ENCODE measurements at regions not wholly inside any gene's neighbourhood (a gene's known extent, or its start where the extent isn't known, plus 50 kb on each side); places are given as distances from the start of the nearest gene placed in this dataset.

- DNase-seq, result no peak
These were observed 238.4 kb downstream of the SNCA start for GRCh38 chr4:89598602-89599001.

- no peak for DNase-seq
These were observed 241.7 kb downstream of the SNCA start for GRCh38 chr4:89595125-89595789.

GRCh38 chr4:89590128-89590527 lies 246.8 kb downstream of the SNCA start:
- DNase-seq, result peak; percentile 60

GRCh38 chr4:89588421-89588820 lies 248.5 kb downstream of the SNCA start:
- DNase-seq, result no peak

- no peak for DNase-seq
These were observed 249.6 kb downstream of the SNCA start for GRCh38 chr4:89587364-89587763.

- no peak for DNase-seq
These were observed 250.1 kb downstream of the SNCA start for GRCh38 chr4:89586864-89587263.

GRCh38 chr4:89586318-89586717 lies 250.6 kb downstream of the SNCA start:
- peak; percentile 56 for DNase-seq

- DNase-seq, result no peak
These were observed 254.0 kb downstream of the SNCA start for GRCh38 chr4:89582756-89583505.

GRCh38 chr4:89579771-89580170 lies 257.2 kb downstream of the SNCA start:
- DNase-seq, result no peak

- DNase-seq, result no peak
These were observed 260.7 kb downstream of the SNCA start for GRCh38 chr4:89576246-89576645.

- DNase-seq, result no peak
These were observed 261.1 kb downstream of the SNCA start for GRCh38 chr4:89575840-89576239.

- no peak for DNase-seq
These were observed 262.8 kb downstream of the SNCA start for GRCh38 chr4:89574176-89574575.

- no peak for DNase-seq
These were observed 263.3 kb downstream of the SNCA start for GRCh38 chr4:89573656-89574055.

GRCh38 chr4:89572224-89572858 lies 264.6 kb downstream of the SNCA start:
- DNase-seq, result no peak

GRCh38 chr4:89570931-89571330 lies 263.3 kb upstream of the GPRIN3 start:
- no peak for DNase-seq

GRCh38 chr4:89567936-89568335 lies 260.3 kb upstream of the GPRIN3 start:
- no peak for DNase-seq

- DNase-seq, result no peak
These were observed 255.8 kb upstream of the GPRIN3 start for GRCh38 chr4:89563431-89563830.

- DNase-seq, result no peak
These were observed 255.1 kb upstream of the GPRIN3 start for GRCh38 chr4:89562746-89563145.

GRCh38 chr4:89561048-89561447 lies 253.4 kb upstream of the GPRIN3 start:
- DNase-seq, result no peak

GRCh38 chr4:89558147-89558546 lies 250.5 kb upstream of the GPRIN3 start:
- no peak for DNase-seq

GRCh38 chr4:89556601-89557305 lies 249.2 kb upstream of the GPRIN3 start:
- no peak for DNase-seq

- no peak for DNase-seq
These were observed 243.6 kb upstream of the GPRIN3 start for GRCh38 chr4:89551191-89551590.

GRCh38 chr4:89549907-89550306 lies 242.3 kb upstream of the GPRIN3 start:
- no peak for DNase-seq

- no peak for DNase-seq
These were observed 237.7 kb upstream of the GPRIN3 start for GRCh38 chr4:89545315-89545714.
